AG09309 (cell line): ENCODE measurements at regions not wholly inside any gene's neighbourhood (a gene's known extent, or its start where the extent isn't known, plus 50 kb on each side); places are given as distances from the start of the nearest gene placed in this dataset.
"Not testable (repeated sequence)": the region's sequence is repeated elsewhere in the genome, so short reads cannot be mapped to it uniquely, and the experiment has no call there.

Source experiments
- DNase-seq: peaks from one replicate; pipeline ENCODE4 v3.0.0-alpha.2; 2010; ENCODE audit warnings: low read depth
- H3K4me3 ChIP-seq: 2 replicates; pipeline ENCODE4 v1.5.1; 2011; ENCODE audit warnings: mild to moderate bottlenecking, low read depth, low read length, moderate library complexity; ENCODE audit not compliant: control insufficient read depth
- TF ChIP-seq, protein P1 (sequence below): IDR thresholded peaks from 2 replicates; pipeline ENCODE4 v1.5.1; 2011; ENCODE audit warnings: mild to moderate bottlenecking, low read depth, low read length, inconsistent platforms; ENCODE audit not compliant: insufficient read depth, control insufficient read depth; ENCODE audit errors: missing control alignments

DNA sequence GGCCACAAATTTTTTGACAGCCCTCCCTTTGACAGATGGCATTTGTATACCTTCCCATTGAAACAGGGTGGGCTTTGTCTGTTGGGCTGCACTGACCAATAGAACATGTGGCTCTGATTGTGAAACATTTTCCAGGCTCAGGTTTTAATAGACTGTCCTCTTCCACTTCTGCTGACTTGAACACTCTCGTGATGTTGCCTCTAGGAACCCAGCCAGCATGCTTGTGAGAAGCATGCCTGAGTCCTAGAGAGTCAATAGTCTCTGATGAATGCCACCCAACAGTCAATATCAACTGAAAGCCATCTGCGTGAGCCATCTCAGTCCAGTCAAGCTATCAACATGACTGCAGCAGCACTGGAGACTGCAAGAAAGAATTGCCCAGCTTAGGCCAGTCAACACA is 290.0 kb downstream of the SLC7A11 start:
- TF ChIP-seq, protein P1, sequence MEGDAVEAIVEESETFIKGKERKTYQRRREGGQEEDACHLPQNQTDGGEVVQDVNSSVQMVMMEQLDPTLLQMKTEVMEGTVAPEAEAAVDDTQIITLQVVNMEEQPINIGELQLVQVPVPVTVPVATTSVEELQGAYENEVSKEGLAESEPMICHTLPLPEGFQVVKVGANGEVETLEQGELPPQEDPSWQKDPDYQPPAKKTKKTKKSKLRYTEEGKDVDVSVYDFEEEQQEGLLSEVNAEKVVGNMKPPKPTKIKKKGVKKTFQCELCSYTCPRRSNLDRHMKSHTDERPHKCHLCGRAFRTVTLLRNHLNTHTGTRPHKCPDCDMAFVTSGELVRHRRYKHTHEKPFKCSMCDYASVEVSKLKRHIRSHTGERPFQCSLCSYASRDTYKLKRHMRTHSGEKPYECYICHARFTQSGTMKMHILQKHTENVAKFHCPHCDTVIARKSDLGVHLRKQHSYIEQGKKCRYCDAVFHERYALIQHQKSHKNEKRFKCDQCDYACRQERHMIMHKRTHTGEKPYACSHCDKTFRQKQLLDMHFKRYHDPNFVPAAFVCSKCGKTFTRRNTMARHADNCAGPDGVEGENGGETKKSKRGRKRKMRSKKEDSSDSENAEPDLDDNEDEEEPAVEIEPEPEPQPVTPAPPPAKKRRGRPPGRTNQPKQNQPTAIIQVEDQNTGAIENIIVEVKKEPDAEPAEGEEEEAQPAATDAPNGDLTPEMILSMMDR, result no peak
- no peak overlapping the region for H3K4me3 ChIP-seq
- no peak for DNase-seq

DNA sequence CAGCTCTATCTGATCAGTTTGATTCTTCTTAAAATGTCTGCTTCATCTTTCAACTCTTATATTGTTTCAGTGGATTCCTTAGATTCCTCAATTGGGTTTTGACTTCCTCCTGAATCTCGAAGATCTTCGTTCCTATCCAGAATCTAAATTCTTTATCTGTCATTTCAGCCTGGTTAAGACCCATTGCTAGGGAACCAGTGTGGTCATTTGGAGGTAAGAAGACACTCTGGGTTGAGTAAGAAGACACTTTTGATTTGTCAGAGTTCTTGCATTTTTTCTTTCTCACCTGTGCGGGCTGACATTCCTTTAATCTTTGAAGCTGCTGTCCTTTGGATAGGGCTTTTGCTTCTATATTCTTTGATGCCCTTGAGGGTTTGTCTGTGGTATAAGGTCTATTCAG is 291.9 kb downstream of the SLC7A11 start:
- DNase-seq, result no peak
- no peak overlapping the region for H3K4me3 ChIP-seq
- TF ChIP-seq, protein P1, result no peak

GRCh38 chr4:137949746-137950145 is 292.4 kb downstream of the SLC7A11 start:
- TF ChIP-seq, protein P1, result no peak
- no peak for DNase-seq
- no peak overlapping the region for H3K4me3 ChIP-seq

- no peak for DNase-seq
- no peak overlapping the region for H3K4me3 ChIP-seq
- TF ChIP-seq, protein P1, result no peak
Measured at GRCh38 chr4:137946453-137947174, 295.5 kb downstream of the SLC7A11 start.

- not testable (repeated sequence) for H3K4me3 ChIP-seq, DNase-seq
Measured at GRCh38 chr4:137942815-137943214, 299.3 kb downstream of the SLC7A11 start.

DNA sequence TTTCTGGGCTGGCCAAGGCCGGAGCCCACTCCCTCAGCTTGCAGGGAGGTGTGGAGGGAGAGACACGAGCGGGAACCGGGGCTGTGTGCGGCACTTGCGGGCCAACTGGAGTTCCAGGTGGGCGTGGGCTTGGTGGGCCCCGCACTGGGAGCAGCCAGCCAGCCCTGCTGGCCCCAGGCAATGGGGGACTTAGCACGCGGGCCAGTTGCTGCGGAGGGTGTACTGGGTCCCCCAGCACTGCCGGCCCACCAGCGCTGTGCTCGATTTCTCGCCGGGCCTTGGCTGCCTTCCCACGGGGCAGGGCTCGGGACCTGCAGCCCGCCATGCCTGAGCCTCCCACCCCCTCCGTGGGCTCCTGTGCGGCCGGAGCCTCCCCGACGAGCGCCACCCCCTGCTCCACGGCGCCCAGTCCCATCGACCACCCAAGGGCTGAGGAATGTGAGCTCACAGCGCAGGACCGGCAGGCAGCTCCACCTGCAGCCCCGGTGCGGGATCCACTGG is 300.1 kb downstream of the SLC7A11 start:
- not testable (repeated sequence) for H3K4me3 ChIP-seq, DNase-seq

DNA sequence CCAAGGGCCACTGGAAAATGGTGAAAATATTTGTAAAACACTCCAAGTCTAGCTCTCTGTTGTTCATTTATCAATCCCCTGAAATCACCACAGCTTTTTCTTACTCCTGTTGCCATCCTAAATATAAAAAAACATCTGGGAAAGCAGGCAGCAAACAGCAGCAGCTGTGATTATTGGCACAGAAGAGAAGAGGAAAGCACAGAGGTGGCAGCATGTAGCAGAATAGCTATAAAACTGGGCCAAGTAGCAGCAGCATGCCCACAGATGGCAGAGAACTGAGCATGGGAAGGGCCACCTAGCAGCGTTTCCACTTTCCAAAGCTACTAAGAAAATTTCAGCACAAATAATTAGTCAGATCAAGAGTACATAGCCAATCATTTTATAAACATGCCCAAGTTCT is 307.2 kb downstream of the SLC7A11 start:
- TF ChIP-seq, protein P1, result no peak
- DNase-seq, result no peak
- no peak overlapping the region for H3K4me3 ChIP-seq

DNA sequence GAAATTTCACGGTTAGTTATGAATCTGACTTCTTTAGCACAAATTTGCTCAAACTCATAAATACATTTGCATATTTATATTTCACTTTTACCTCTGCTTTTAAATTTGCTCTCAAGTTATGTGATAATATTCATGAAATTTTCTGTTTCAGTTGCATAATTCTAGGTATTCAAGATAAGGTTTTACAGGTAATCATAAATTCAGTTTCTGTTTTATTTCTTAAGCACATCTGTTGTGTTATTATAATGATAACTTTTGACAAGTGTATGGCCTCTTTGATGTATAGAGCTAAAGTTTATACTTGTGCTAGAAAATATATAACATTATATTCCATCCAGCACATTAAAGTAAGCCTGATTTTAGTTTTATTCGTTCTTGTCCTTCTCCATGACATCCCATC is 308.1 kb downstream of the SLC7A11 start:
- DNase-seq, result no peak
- TF ChIP-seq, protein P1, result no peak
- H3K4me3 ChIP-seq, result no peak overlapping the region
